GM13976 (cell line): ENCODE measurements at regions not wholly inside any gene's neighbourhood (a gene's known extent, or its start where the extent isn't known, plus 50 kb on each side); places are given as distances from the start of the nearest gene placed in this dataset.

Experiments used
- DNase-seq: peaks from one replicate; pipeline ENCODE4 v3.0.0; 2012; ENCODE audit warnings: low spot score
- CTCF ChIP-seq: IDR thresholded peaks from 2 replicates; pipeline ENCODE4 v1.5.1; 2012; ENCODE audit warnings: borderline replicate concordance, mild to moderate bottlenecking; ENCODE audit not compliant: insufficient read depth; ENCODE audit errors: extremely low read depth, missing control alignments, control extremely low read depth
- in situ Hi-C: fragments of 300-500 bp; cut with MboI; formaldehyde crosslinking; loops from one replicate; pipeline ENCODE4 v1.12.0; 2022; ENCODE audit warnings: low sequenced_read_pairs, mixed read lengths, inconsistent platforms; ENCODE audit not compliant: unreplicated experiment

GRCh38 chr16:80319181-80319580 is 221.6 kb upstream of the DYNLRB2 start:
- in situ Hi-C loops = no loop called here
- DNase-seq = no peak
- TF ChIP-seq CTCF = no peak

- TF ChIP-seq CTCF = no peak
- in situ Hi-C loops = no loop called here
These were observed 222.7 kb upstream of the DYNLRB2 start for GRCh38 chr16:80318107-80318506.

GRCh38 chr16:80317599-80318037 is 223.2 kb upstream of the DYNLRB2 start:
- in situ Hi-C loops = no loop called here

More at GRCh38 chr16:80318107-80318506, 222.7 kb upstream of the DYNLRB2 start:
- DNase-seq = no peak

GRCh38 chr16:80317116-80317515 is 223.7 kb upstream of the DYNLRB2 start:
- TF ChIP-seq CTCF = no peak
- DNase-seq = no peak
- in situ Hi-C loops = no loop called here

More at GRCh38 chr16:80317599-80318037, 223.2 kb upstream of the DYNLRB2 start:
- no peak for DNase-seq
- no peak for TF ChIP-seq CTCF

GRCh38 chr16:80314042-80314441 is 226.8 kb upstream of the DYNLRB2 start:
- no peak for TF ChIP-seq CTCF
- in situ Hi-C loops = no loop called here
- no peak for DNase-seq

- no peak for TF ChIP-seq CTCF
- DNase-seq = no peak
- in situ Hi-C loops = no loop called here
These were observed 231.6 kb upstream of the DYNLRB2 start for GRCh38 chr16:80309178-80309577.

- in situ Hi-C loops = no loop called here
- TF ChIP-seq CTCF = no peak
- no peak for DNase-seq
These were observed 235.4 kb upstream of the DYNLRB2 start for GRCh38 chr16:80305410-80305809.
